SJCRH30 (cell line): ENCODE measurements at regions not wholly inside any gene's neighbourhood (a gene's known extent, or its start where the extent isn't known, plus 50 kb on each side); places are given as distances from the start of the nearest gene placed in this dataset.

Experiments
- DNase-seq, 2 experiments: peaks; one replicate each; pipeline ENCODE4 v3.0.0-alpha.2; 2015 to 2020
- H3K27ac ChIP-seq: fragments of 250-450 bp; sonication (Bioruptor Pico); 2 replicates; pipeline ENCODE4 v1.5.1; 2020; ENCODE audit warnings: mild to moderate bottlenecking, moderate library complexity
- H3K27me3 ChIP-seq: fragments of 250-450 bp; sonication (Bioruptor Pico); 2 replicates; pipeline ENCODE4 v1.5.1; 2020; ENCODE audit warnings: mild to moderate bottlenecking, moderate library complexity
- H3K36me3 ChIP-seq: fragments of 250-450 bp; sonication (Bioruptor Pico); 2 replicates; pipeline ENCODE4 v1.5.1; 2020; ENCODE audit warnings: mild to moderate bottlenecking, moderate library complexity
- H3K4me1 ChIP-seq: fragments of 250-450 bp; sonication (Bioruptor Pico); 2 replicates; pipeline ENCODE4 v1.5.1; 2020; ENCODE audit warnings: mild to moderate bottlenecking, moderate library complexity
- H3K4me3 ChIP-seq: fragments of 250-450 bp; sonication (Bioruptor Pico); 2 replicates; pipeline ENCODE4 v1.5.1; 2020; ENCODE audit warnings: mild to moderate bottlenecking, moderate library complexity
- H3K9me3 ChIP-seq: fragments of 250-450 bp; sonication (Bioruptor Pico); replicated peaks from 2 replicates; pipeline ENCODE4 v1.5.1; 2020; ENCODE audit warnings: mild to moderate bottlenecking, moderate library complexity

DNA sequence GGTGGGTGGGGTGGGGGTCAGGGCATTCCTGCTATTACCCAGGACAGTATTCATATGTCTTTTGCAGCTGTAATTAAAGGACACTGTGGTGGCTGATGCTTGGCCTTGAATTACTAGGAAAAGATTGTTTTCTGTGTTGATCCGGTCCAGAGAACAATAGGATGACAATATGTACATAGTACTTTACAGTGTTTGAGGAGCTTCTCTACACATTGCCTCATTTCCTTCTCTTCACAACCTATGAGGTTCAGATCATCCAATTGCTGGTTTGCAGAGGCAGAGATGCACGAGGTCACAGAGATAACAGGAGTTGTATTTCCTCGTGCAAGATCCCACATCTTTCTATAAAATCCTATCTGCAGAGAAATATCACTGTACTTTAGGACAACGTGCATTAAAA lies 119.5 kb downstream of the LIPG start:
- DNase-seq = no peak

DNA sequence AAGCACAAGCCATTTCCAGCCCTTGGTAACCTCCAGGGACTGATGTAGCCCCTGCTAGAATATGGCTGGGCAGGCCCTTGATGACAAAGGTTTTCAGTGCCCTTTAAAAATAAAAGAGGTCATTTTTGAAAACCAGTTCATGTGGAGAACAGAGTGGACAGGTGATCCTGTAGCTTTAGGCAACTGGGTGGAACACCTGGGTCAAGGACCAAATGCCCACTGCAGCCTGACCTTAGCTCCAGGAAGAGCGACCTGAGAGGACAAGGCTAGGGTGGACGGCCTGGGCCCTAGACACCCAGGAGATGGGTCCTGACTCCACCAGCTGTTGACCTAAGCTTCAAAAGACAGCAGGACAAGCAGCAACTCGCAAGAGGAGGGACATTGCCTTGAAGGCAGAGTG lies 116.6 kb downstream of the LIPG start:
- no peaks in the 10 kb centered on the region for H3K36me3 ChIP-seq
- H3K4me1 ChIP-seq = no peaks in the 10 kb centered on the region
- no peak overlapping the region for H3K27ac ChIP-seq
- H3K9me3 ChIP-seq = no peaks in the 10 kb centered on the region
- H3K27me3 ChIP-seq = no peaks in the 10 kb centered on the region
- no peak for DNase-seq
- H3K4me3 ChIP-seq = no peak overlapping the region

More for the DNA sequence above, 119.5 kb downstream of the LIPG start:
- no peaks in the 10 kb centered on the region for H3K4me1 ChIP-seq
- H3K36me3 ChIP-seq = no peaks in the 10 kb centered on the region
- H3K27me3 ChIP-seq = no peaks in the 10 kb centered on the region
- H3K9me3 ChIP-seq = no peaks in the 10 kb centered on the region
- H3K27ac ChIP-seq = no peak overlapping the region
- no peak overlapping the region for H3K4me3 ChIP-seq

DNA sequence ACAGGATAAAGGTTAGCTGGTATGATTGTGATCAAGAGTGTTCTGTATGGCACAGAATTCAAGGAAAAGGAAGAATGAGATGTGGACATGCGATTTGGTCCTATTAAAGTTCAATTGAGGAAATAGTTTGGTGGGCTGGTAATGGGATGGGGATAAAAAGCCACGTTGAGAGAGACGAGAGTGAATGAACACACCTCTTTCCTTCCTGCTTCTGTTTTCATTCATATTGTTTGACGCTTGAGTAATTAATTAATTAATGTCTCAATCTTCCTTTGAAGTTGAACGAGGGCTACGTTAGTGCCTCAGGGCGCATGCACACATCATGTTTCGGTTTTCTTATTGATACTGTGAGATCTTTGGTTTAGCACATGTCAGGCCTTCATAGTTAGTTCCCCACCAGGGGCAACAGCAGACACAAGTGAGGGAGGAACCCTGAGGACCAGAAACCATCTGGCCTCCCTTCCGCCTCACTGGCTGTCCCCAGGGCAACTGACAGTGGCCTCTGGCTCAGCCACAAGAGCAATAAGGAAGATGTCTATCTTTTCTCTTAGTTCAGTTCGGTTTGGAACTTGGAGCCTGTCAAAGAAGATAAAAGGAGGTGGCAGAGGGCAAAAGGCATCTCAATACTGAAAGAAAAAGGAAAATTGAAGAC lies 116.0 kb downstream of the LIPG start:
- H3K27ac ChIP-seq = no peak overlapping the region
- no peak for DNase-seq

DNA sequence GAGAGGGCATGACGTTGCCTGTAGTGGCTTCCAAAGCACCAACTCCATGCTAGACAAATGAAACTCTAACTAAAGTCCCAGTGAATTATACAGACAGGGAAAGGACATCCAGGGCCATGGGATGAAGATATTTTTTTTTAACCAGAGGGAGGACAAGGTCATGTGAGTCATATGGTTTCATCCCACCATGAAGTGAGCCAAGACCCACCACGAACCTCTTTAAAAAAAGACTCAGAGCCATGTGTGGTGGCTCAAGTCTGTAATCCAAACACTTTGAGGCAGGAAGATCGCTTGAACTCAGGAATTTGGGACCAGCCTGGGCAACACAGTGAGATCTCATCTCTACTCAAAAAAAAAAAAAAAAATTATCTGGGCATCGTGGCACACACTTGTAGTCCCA lies 115.2 kb downstream of the LIPG start:
- Histone ChIP-seq H3K4me1 (no peaks in the 10 kb centered on the region), H3K27me3 (no peaks in the 10 kb centered on the region), H3K36me3 (no peaks in the 10 kb centered on the region), H3K4me3 (no peak overlapping the region), H3K9me3 (no peaks in the 10 kb centered on the region), H3K27ac (no peak overlapping the region)
- no peak for DNase-seq

More for the DNA sequence above, 116.0 kb downstream of the LIPG start:
- no peaks in the 10 kb centered on the region for H3K36me3 ChIP-seq
- H3K9me3 ChIP-seq = no peaks in the 10 kb centered on the region
- no peaks in the 10 kb centered on the region for H3K4me1 ChIP-seq
- no peaks in the 10 kb centered on the region for H3K27me3 ChIP-seq
- no peak overlapping the region for H3K4me3 ChIP-seq

DNA sequence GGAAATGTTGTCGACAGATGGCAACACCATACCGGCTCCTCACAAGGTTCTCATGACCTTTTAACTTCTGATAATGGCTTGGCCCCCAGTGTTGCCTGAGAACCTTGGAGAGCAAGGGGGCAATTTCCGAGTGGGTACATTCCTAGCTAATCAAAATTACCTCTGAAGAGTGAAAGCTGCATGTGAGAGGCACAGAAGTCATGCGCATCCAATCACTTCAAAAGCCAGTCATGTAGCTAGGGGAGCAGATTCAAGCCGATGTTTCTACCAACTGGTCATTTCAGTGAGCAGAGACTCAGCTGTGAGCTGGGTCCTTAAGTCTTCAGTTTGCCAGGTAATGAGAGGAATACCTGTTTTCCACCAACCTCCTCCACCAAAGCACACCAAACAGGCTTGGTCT lies 111.4 kb downstream of the LIPG start:
- no peak overlapping the region for H3K27ac ChIP-seq
- no peak for DNase-seq
- no peaks in the 10 kb centered on the region for H3K9me3 ChIP-seq
- no peak overlapping the region for H3K4me3 ChIP-seq
- H3K4me1 ChIP-seq = peaks cover 4% of the 10 kb centered on the region; the same call in 1 of the 2 replicates
- no peaks in the 10 kb centered on the region for H3K27me3 ChIP-seq
- H3K36me3 ChIP-seq = no peaks in the 10 kb centered on the region

DNA sequence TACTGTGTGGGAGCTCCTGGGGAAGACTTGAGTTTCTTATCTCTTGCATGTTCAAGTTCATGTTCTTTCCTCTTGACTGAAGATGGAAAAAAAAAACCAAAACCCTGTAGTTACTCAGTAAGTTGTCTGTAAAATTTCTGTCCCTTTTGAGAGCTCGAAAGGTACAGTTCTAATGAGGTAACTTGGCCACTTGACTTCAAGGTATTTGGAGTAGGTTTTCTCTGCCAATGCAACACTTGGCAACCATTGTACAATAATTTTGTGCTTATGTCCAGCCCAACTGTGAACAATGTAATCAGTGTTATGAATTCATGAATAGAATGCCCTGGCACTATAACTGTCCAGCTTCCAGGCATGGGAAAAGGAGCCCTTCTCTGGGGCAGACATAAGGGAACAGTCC lies 111.0 kb downstream of the LIPG start:
- Histone ChIP-seq H3K4me3 (no peak overlapping the region), H3K9me3 (no peaks in the 10 kb centered on the region), H3K36me3 (no peaks in the 10 kb centered on the region), H3K27me3 (no peaks in the 10 kb centered on the region), H3K27ac (no peak overlapping the region), H3K4me1 (peaks cover 4% of the 10 kb centered on the region; the same call in 1 of the 2 replicates)
- no peak for DNase-seq

DNA sequence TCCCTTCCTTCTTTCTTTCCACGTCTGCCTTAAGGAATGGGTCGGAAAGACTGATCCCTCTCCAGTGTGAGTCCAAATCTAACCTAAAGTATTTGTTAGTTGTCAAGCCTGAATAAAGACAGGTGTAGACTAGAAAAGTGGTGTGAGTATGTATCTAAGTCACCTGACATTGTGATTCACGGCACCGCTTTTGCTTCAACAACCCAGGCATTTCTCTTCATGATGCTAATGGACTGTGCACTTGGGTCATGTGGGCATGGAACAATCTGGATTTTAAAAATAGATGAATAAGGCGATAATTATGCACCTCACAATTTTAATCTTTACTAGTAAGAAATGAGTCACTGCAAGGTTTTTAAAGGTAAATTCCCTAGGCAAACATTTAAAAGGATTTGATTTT lies 107.5 kb downstream of the LIPG start:
- no peak overlapping the region for H3K4me3 ChIP-seq
- H3K27me3 ChIP-seq = no peaks in the 10 kb centered on the region
- no peak overlapping the region for H3K27ac ChIP-seq
- no peaks in the 10 kb centered on the region for H3K36me3 ChIP-seq
- H3K4me1 ChIP-seq = peaks cover 4% of the 10 kb centered on the region; the same call in 1 of the 2 replicates
- H3K9me3 ChIP-seq = no peaks in the 10 kb centered on the region
- no peak for DNase-seq

DNA sequence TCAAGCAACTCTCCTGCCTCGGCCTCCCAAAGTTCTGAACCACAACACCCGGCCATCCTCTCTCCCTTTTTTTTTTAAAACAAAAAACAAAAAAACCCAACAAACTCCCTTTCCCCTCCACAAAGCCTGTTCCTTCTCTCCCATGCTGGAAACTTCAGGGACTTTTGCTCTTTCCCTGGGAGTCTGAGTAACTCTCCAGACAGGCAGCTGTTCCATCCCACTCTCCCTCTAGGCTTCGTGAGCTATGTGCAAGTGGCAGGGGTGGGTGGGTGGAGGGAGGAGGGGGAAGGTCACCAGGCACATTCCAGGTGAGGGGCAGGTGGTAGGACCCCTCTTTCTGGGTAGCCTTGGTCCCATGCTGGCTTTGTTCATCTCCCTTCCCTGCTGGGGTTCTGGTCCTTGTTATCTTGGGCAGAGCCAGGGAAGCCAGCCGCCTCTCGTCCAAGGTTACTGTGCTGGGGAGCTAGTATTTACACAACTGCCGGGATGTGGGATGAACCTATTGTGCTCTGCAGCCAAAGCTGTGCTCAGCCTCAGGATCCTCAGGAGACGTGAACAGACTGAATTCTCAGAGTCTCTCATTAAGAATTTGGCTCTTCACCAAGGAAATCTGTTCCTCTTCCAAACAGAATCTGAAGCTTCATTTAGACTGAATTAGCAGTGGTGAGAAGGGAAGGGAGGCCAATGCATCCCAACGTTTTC lies 106.9 kb downstream of the LIPG start:
- no peak overlapping the region for H3K4me3 ChIP-seq
- H3K4me1 ChIP-seq = peaks cover 4% of the 10 kb centered on the region; the same call in 1 of the 2 replicates
- no peaks in the 10 kb centered on the region for H3K27me3 ChIP-seq
- no peak overlapping the region for H3K27ac ChIP-seq
- H3K9me3 ChIP-seq = no peaks in the 10 kb centered on the region
- peak in 1 of 2 experiments; percentile 56 for DNase-seq
- H3K36me3 ChIP-seq = no peaks in the 10 kb centered on the region

DNA sequence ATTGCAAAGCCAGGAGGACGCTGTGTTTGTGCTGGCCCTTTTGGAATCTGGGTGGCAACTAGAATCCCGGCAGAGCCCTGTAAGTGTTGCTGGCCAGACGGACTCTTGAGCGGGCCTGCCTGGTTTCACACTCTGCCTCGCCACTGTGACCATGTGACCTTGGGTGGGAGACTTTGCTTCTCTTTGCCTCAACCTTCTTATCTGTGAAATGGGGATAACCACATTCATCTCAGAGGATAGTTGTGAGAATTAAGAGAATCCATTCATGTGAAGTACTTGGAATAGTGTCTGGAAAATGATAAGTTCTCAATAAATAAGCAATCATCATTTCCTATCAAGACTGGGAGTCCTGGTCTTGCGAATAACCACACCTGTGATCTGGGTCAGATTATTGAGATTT lies 105.6 kb downstream of the LIPG start:
- H3K36me3 ChIP-seq = no peaks in the 10 kb centered on the region
- no peak overlapping the region for H3K27ac ChIP-seq
- no peak for DNase-seq
- no peak overlapping the region for H3K4me3 ChIP-seq
- no peaks in the 10 kb centered on the region for H3K9me3 ChIP-seq
- peaks cover 4% of the 10 kb centered on the region; the same call in 1 of the 2 replicates for H3K4me1 ChIP-seq
- H3K27me3 ChIP-seq = no peaks in the 10 kb centered on the region

DNA sequence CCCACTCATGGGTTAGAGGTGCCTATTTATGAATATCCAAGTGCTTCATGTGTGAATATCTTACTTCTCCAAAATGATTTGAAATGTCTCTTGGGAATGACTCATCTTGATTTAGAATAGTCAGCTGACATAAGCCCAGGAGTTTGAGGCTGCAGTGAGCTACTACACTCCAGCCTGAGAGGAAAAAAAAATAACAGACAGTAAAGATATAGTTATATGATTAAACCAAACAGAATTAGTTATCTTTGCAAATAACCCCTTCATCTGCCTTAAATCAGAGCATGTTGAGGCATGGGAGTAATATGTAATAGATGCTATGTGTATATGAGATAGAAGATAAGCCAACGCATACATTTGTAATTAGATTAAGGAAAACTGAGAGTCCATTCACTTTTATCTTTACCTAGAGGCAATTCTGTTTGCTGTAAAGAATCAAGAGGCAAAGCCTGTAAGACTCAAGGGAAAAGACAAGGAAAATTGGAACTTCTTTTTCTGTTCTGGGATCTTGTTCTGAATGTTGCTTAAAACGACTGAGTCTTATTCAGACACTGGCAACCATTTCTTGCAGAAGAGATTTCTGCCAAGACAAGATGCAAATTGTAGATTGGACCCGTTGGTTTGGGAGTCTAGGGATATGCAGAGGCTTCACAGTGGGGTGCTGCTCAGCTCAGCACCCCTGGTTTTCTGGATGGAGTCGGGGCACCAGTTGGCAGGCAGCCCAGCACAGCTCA lies 104.4 kb downstream of the LIPG start:
- no peak for DNase-seq
- Histone ChIP-seq H3K36me3 (no peaks in the 10 kb centered on the region), H3K27me3 (no peaks in the 10 kb centered on the region), H3K4me1 (peaks cover 4% of the 10 kb centered on the region; the same call in 1 of the 2 replicates), H3K9me3 (no peaks in the 10 kb centered on the region), H3K4me3 (no peak overlapping the region), H3K27ac (no peak overlapping the region)

DNA sequence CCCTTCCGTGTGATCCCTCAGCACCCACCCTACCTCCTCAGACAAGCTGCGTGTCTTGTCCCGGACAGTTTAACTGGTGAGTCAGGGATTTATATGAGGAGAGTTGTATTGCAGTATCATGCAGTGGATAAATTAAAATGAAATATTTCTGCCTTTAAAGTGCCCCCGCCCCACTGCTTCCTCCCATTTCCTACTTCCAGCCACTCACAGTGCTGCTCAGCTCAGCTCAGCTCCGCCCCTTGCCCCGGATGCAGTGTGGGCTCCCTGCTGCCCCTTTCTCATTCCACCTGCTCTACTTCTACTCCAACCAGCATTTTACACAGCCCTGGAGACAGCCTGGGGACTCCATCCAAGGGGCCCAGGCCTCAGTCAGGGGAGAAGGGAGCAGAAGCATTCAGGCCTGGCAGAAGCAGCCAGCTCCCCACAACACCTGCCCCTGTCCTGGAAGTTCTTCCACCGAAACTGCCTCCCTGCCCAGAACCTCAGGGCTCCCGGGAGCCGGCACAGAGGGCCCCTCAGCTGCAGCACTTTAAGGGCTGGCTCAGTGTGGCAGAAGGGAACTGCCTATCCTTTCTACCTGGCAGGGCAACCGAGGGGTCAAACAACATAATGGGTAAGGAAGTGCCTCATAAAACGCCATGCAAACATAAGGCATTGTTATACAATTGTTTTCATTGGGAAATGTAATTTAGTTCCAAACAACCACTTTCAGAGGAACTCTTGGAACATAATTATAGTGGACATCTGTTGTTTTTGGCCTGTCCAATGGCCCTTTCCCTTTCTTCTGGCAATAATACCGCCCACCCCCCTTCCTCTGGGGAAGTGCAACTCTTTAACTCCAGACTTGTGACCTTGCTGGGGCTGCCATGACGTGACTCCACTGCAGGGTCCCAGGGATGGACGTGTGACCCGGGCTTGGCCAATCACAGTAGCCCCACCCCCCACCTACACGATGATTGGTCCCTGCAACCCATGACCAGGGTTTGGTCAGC lies 102.3 kb downstream of the LIPG start:
- Histone ChIP-seq H3K36me3 (no peaks in the 10 kb centered on the region), H3K4me3 (peak overlapping the region; percentile 26; the same call in 1 of the 2 replicates), H3K4me1 (peaks cover 3% of the 10 kb centered on the region; the same call in 1 of the 2 replicates), H3K27me3 (no peaks in the 10 kb centered on the region), H3K9me3 (no peaks in the 10 kb centered on the region), H3K27ac (no peak overlapping the region)
- DNase-seq = peak; percentile 33 to 52

DNA sequence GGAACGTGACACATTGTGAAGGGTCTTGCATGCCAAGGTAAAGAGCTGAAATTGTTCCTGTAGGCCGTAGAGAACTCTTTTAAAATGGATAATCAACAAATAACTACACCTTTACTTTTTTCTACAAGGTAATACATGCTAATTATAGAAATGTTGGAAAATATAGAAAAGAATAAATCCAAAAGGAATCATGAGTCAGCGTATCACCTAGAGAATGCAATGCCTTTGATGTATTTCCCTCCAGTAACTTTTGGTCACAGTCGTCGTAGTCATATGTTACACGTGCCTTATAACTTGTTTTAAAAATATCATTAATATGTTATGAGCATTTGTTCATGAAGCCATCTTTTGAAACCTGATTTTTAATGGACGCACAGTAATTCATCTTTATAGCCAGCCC lies 100.6 kb downstream of the LIPG start:
- no peak for DNase-seq
- Histone ChIP-seq H3K27ac (no peak overlapping the region), H3K27me3 (no peaks in the 10 kb centered on the region), H3K4me3 (no peak overlapping the region), H3K4me1 (no peaks in the 10 kb centered on the region), H3K36me3 (no peaks in the 10 kb centered on the region), H3K9me3 (no peaks in the 10 kb centered on the region)

DNA sequence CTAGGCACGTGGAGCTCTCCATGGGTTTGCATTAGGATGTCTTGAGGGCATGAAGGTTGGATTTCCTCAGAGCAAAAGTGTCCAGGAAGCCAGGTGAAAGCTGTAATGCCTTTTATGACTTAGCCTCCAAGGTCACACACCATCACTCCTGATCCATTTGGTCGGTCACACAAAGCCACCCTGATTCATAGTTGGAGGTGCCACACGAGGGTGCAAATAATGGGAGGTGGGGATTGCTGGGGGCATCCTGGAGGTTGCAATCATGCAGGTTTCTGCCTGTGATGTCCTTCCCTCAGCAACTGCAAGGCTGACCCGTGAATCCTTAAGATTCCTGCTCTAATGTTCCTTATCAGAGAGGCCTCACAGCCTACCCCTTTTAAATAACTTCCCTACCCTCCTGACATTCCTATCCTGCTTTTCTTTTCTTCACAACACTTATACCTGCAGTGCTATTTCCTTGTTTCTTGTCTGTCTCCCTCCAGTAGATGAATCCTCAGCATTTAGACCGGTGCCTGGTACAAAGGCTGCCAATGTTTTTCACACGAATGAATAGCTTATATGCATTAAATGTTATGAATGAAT lies 97.1 kb downstream of the LIPG start:
- no peak for DNase-seq
- Histone ChIP-seq H3K4me1 (peaks cover 12% of the 10 kb centered on the region), H3K9me3 (no peaks in the 10 kb centered on the region)

More for the DNA sequence above, 97.1 kb downstream of the LIPG start:
- Histone ChIP-seq H3K27me3 (no peaks in the 10 kb centered on the region), H3K27ac (no peak overlapping the region), H3K36me3 (no peaks in the 10 kb centered on the region), H3K4me3 (no peak overlapping the region)
